ENCODE measurements at regions not wholly inside any gene's neighbourhood (a gene's known extent, or its start where the extent isn't known, plus 50 kb on each side); places are given as distances from the start of the nearest gene placed in this dataset.

DNA sequence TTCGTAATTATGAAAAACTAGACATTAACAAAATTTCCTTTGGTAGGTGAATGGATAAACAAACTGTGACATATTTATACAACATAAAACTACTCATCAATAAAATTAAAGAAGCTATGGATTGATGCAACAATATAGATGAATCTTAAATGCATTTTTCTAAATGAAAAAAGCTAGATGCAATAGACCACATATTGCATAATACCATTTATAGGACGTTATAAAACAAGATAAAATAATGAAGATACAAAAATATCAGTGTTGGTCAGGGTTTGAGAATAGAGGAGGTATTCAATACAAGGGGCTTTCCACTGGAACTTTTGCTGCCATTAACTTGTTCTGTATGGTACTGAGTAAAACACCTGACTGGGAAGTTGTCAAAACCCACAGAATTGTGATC, 314.4 kb downstream of the GRB14 start:
- Histone ChIP-seq H2AFZ (ENCODE audit: low read depth, low read length) (no peak overlapping the region), H3K4me1 (ENCODE audit: control insufficient read depth, extremely low read depth, insufficient read depth, low read length) (no peaks in the 10 kb centered on the region), H3K27me3 (ENCODE audit: control insufficient read depth in 2 of 2, insufficient read depth in 2 of 2, low read length in 2 of 2) (no peaks in the 10 kb centered on the region), H3K9me1 (replicated peaks; ENCODE audit: control insufficient read depth, extremely low read depth, insufficient read depth, low read length) (no peaks in the 10 kb centered on the region), H3K4me3 (replicated peaks in 1 of 3; ENCODE audit: insufficient read depth in 1 of 3, low read depth in 1 of 3, low read length in 3 of 3) (no peak overlapping the region), H3K27ac (ENCODE audit: insufficient read depth, low read depth, low read length) (no peak overlapping the region), H3K9me3 (replicated peaks; ENCODE audit: control insufficient read depth, insufficient read depth, low read length) (no peaks in the 10 kb centered on the region), H4K20me1 (replicated peaks; ENCODE audit: control insufficient read depth, extremely low read depth, insufficient read depth, low read length) (no peaks in the 10 kb centered on the region), H3K79me2 (ENCODE audit: control insufficient read depth, insufficient read depth, low read length) (no peaks in the 10 kb centered on the region), H3K9ac (replicated peaks; ENCODE audit: extremely low read depth, insufficient read depth, low read length) (no peak overlapping the region), H3K4me2 (ENCODE audit: insufficient read depth, low read length) (no peak overlapping the region), H3K36me3 (ENCODE audit: control insufficient read depth in 2 of 2, extremely low read depth in 1 of 2, insufficient read depth in 2 of 2, low read length in 2 of 2) (no peaks in the 10 kb centered on the region)
- dilution Hi-C loops (cut with MboI; ENCODE audit: extremely low pct_ligation_motif_present, low sequenced_read_pairs): no loop called here
- POLR2A ChIA-PET: no interaction called here
- TF ChIP-seq GATA2 (IDR thresholded peaks at IDR 0.05; ENCODE audit: insufficient read depth, insufficient read length, low read depth, low read length) (no peak), MAX (IDR thresholded peaks at IDR 0.05; ENCODE audit: insufficient read depth, insufficient read length) (no peak), MYC (IDR thresholded peaks at IDR 0.05; ENCODE audit: low read depth, low read length) (no peak)
- CTCF ChIA-PET: no interaction called here
- FAIRE-seq (no peak), DNase-seq (ENCODE audit: low read depth, low spot score) (no peak)
- BruUV-seq (replicated peaks): no TSS peak
- intact Hi-C loops (cut with micrococcal nuclease): no loop called here

DNA sequence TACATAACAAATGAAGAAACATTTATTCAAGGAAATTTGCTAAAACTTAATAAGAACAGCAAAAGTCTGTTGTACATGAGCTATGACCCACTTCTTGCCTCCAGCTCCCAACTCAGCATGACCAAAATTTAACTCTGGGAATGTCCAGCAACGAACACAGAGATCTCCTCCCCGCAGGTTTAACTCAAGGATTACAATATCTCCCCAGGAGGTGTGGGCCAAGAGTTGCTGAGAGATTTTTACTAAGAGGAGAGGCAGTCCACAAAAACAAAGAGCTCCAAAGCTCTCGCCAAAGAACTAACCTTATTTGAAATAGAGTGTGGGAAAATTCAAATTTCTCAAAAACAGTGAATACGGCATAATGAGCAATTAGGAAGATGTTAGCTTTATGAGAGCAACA, 318.5 kb downstream of the GRB14 start:
- no peak overlapping the region for H2AFZ ChIP-seq (ENCODE audit: low read depth, low read length)
- dilution Hi-C loops (cut with MboI; ENCODE audit: extremely low pct_ligation_motif_present, low sequenced_read_pairs): no loop called here
- H3K36me3 ChIP-seq (ENCODE audit: control insufficient read depth in 2 of 2, extremely low read depth in 1 of 2, insufficient read depth in 2 of 2, low read length in 2 of 2): no peaks in the 10 kb centered on the region
- no peak overlapping the region for H3K4me3 ChIP-seq (replicated peaks in 1 of 3; ENCODE audit: insufficient read depth in 1 of 3, low read depth in 1 of 3, low read length in 3 of 3)
- BruUV-seq (replicated peaks): no TSS peak
- intact Hi-C loops (cut with micrococcal nuclease): no loop called here
- no peaks in the 10 kb centered on the region for H3K9me3 ChIP-seq (replicated peaks; ENCODE audit: control insufficient read depth, insufficient read depth, low read length)
- H3K79me2 ChIP-seq (ENCODE audit: control insufficient read depth, insufficient read depth, low read length): no peaks in the 10 kb centered on the region
- no peak for DNase-seq (ENCODE audit: low read depth, low spot score)
- no peaks in the 10 kb centered on the region for H4K20me1 ChIP-seq (replicated peaks; ENCODE audit: control insufficient read depth, extremely low read depth, insufficient read depth, low read length)
- ChIA-PET POLR2A (no interaction called here), CTCF (no interaction called here)
- TF ChIP-seq POLR2A (IDR thresholded peaks at IDR 0.05; ENCODE audit: low read depth, low read length) (no peak), POLR2AphosphoS5 (IDR thresholded peaks at IDR 0.05; ENCODE audit: insufficient read depth, low read depth, low read length) (no peak), MYC (IDR thresholded peaks at IDR 0.05; ENCODE audit: low read depth, low read length) (no peak), MAX (IDR thresholded peaks at IDR 0.05; ENCODE audit: insufficient read depth, insufficient read length) (no peak), JUN (IDR thresholded peaks at IDR 0.05; ENCODE audit: borderline replicate concordance, insufficient read depth, insufficient read length, low read depth) (no peak), GATA2 (IDR thresholded peaks at IDR 0.05; ENCODE audit: insufficient read depth, insufficient read length, low read depth, low read length) (no peak), CTCF (IDR thresholded peaks at IDR 0.05; ENCODE audit: extremely low read depth in 1 of 2, insufficient read depth in 1 of 2, low read depth in 1 of 2, low read length in 2 of 2) (no peak), FOS (IDR thresholded peaks at IDR 0.05; ENCODE audit: borderline replicate concordance, insufficient read depth, low read length) (no peak), EZH2 (IDR thresholded peaks at IDR 0.05; ENCODE audit: borderline replicate concordance, low read depth, low read length, severe bottlenecking) (no peak)
- no peaks in the 10 kb centered on the region for H3K27me3 ChIP-seq (ENCODE audit: control insufficient read depth in 2 of 2, insufficient read depth in 2 of 2, low read length in 2 of 2)
- H3K4me2 ChIP-seq (ENCODE audit: insufficient read depth, low read length): no peak overlapping the region
- H3K27ac ChIP-seq (ENCODE audit: insufficient read depth, low read depth, low read length): no peak overlapping the region
- no peak overlapping the region for H3K9ac ChIP-seq (replicated peaks; ENCODE audit: extremely low read depth, insufficient read depth, low read length)
- FAIRE-seq: no peak
- no peaks in the 10 kb centered on the region for H3K9me1 ChIP-seq (replicated peaks; ENCODE audit: control insufficient read depth, extremely low read depth, insufficient read depth, low read length)
- H3K4me1 ChIP-seq (ENCODE audit: control insufficient read depth, extremely low read depth, insufficient read depth, low read length): no peaks in the 10 kb centered on the region

Data from endothelial cell of umbilical vein (primary cell).